ENCODE measurements at regions not wholly inside any gene's neighbourhood (a gene's known extent, or its start where the extent isn't known, plus 50 kb on each side); places are given as distances from the start of the nearest gene placed in this dataset.

GRCh38 chr3:187618722-187619121, 51.5 kb downstream of the SST start:
- no peak for DNase-seq (ENCODE audit: low read depth in 4 of 4, low spot score in 3 of 4)

GRCh38 chr3:187617213-187617612, 53.0 kb downstream of the SST start:
- no peak for DNase-seq (ENCODE audit: low read depth in 4 of 4, low spot score in 3 of 4)

GRCh38 chr3:187616307-187616972, 53.8 kb downstream of the SST start:
- no peak for DNase-seq (ENCODE audit: low read depth in 4 of 4, low spot score in 3 of 4)

GRCh38 chr3:187615630-187616029, 54.6 kb downstream of the SST start:
- DNase-seq (ENCODE audit: low read depth in 4 of 4, low spot score in 3 of 4) = no peak

GRCh38 chr3:187612656-187613055, 57.5 kb downstream of the SST start:
- no peak for DNase-seq (ENCODE audit: low read depth in 4 of 4, low spot score in 3 of 4)

- DNase-seq (ENCODE audit: low read depth in 4 of 4, low spot score in 3 of 4) = no peak
These were observed 59.1 kb downstream of the SST start for GRCh38 chr3:187610981-187611511.

GRCh38 chr3:187594272-187594671, 75.9 kb downstream of the SST start:
- DNase-seq (ENCODE audit: low read depth in 4 of 4, low spot score in 3 of 4) = no peak

GRCh38 chr3:187593451-187593850, 76.7 kb downstream of the SST start:
- DNase-seq (ENCODE audit: low read depth in 4 of 4, low spot score in 3 of 4) = no peak

GRCh38 chr3:187590861-187591576, 79.2 kb downstream of the SST start:
- no peak for DNase-seq (ENCODE audit: low read depth in 4 of 4, low spot score in 3 of 4)

- DNase-seq (ENCODE audit: low read depth in 4 of 4, low spot score in 3 of 4) = no peak
These were observed 83.1 kb downstream of the SST start for GRCh38 chr3:187587076-187587475.

- DNase-seq (ENCODE audit: low read depth in 4 of 4, low spot score in 3 of 4) = no peak
These were observed 84.0 kb downstream of the SST start for GRCh38 chr3:187586226-187586625.

- DNase-seq (ENCODE audit: low read depth in 4 of 4, low spot score in 3 of 4) = no peak
These were observed 97.8 kb downstream of the SST start for GRCh38 chr3:187572441-187572840.

GRCh38 chr3:187571701-187572100, 98.5 kb downstream of the SST start:
- no peak for DNase-seq (ENCODE audit: low read depth in 4 of 4, low spot score in 3 of 4)

- DNase-seq (ENCODE audit: low read depth in 4 of 4, low spot score in 3 of 4) = no peak
These were observed 99.4 kb downstream of the SST start for GRCh38 chr3:187570776-187571175.

- DNase-seq (ENCODE audit: low read depth in 4 of 4, low spot score in 3 of 4) = no peak
These were observed 102.0 kb downstream of the SST start for GRCh38 chr3:187568171-187568570.

GRCh38 chr3:187567661-187568121, 102.5 kb downstream of the SST start:
- DNase-seq (ENCODE audit: low read depth in 4 of 4, low spot score in 3 of 4) = no peak

- DNase-seq (ENCODE audit: low read depth in 4 of 4, low spot score in 3 of 4) = no peak
These were observed 103.2 kb downstream of the SST start for GRCh38 chr3:187567021-187567420.

- no peak for DNase-seq (ENCODE audit: low read depth in 4 of 4, low spot score in 3 of 4)
These were observed 104.5 kb downstream of the SST start for GRCh38 chr3:187565701-187566100.

GRCh38 chr3:187558990-187559389, 111.2 kb downstream of the SST start:
- DNase-seq (ENCODE audit: low read depth in 4 of 4, low spot score in 3 of 4) = no peak

GRCh38 chr3:187551416-187551815, 118.8 kb downstream of the SST start:
- DNase-seq (ENCODE audit: low read depth in 4 of 4, low spot score in 3 of 4) = no peak

GRCh38 chr3:187550446-187550845, 119.7 kb downstream of the SST start:
- no peak for DNase-seq (ENCODE audit: low read depth in 4 of 4, low spot score in 3 of 4)

GRCh38 chr3:187545366-187545765, 124.8 kb downstream of the SST start:
- no peak for DNase-seq (ENCODE audit: low read depth in 4 of 4, low spot score in 3 of 4)

Measured in left renal pelvis (tissue), 4 donors.